HG03175 (cell line): ENCODE measurements at regions not wholly inside any gene's neighbourhood (a gene's known extent, or its start where the extent isn't known, plus 50 kb on each side); places are given as distances from the start of the nearest gene placed in this dataset.
"Not testable (repeated sequence)": the region's sequence is repeated elsewhere in the genome, so short reads cannot be mapped to it uniquely, and the experiment has no call there.

Source experiments
- ATAC-seq: cut with Tn5 transposase; IDR thresholded peaks from one replicate; pipeline ENCODE4 v1.9.1; 2021; ENCODE audit warnings: mild to moderate bottlenecking, moderate library complexity; ENCODE audit not compliant: unreplicated experiment

DNA sequence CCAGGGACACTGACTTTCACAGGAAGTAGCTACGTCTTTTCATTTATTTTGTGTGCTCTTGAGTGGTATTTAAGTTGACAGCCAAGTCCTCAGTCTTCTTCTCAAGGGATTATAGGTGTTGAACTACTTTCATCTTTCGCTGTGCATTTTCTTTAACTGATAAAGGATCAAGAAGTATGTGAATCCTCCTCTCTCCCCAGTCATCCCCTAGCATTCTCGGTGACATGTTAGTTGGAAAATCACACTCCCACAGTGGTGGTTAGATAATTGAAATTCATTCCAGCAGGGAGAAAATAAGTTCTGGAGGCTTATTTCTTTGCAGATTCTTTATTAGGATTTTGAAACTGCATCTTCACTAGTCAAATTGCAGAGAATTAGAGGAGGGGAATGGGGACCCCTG, 569.4 kb downstream of the MEI4 start:
- no peak for ATAC-seq

DNA sequence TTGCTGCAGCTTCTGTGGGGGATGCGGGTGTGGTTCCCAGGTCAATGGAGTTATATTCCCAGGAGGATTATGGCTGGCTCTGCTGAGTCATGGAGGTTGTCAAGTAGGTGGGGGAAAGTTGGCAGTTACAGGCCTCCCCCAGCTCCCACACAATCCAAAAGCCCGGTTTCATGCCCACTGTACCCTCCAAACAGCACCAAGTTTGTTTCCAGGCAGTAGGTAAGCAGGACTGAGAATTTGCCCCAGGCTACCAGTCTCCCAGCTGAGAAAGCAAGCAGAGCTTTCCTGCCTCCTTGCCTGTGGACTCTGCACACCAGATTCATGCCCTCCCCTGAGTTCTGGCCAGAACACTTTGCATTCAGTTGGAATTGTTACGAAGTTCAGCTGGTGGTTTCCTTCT, 578.2 kb downstream of the MEI4 start:
- no peak for ATAC-seq

DNA sequence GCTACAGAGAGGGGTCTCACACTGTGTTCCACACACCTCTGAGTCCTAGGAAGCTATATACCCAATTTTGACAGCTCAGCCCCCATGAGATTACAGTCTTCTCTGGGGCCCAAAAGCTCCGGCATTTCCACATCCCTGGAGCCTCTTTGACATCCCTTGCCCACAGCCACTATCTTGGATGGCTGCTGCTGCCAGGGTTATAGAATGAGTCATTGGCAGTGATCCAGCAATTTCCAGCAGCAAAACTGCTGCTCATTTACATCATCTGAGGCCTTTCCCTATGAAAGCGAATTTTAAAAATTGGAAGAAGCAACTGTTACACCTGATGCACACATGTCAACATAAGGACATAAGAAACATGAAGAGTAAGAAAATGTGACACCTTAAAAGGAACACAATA, 590.7 kb downstream of the MEI4 start:
- no peak for ATAC-seq

DNA sequence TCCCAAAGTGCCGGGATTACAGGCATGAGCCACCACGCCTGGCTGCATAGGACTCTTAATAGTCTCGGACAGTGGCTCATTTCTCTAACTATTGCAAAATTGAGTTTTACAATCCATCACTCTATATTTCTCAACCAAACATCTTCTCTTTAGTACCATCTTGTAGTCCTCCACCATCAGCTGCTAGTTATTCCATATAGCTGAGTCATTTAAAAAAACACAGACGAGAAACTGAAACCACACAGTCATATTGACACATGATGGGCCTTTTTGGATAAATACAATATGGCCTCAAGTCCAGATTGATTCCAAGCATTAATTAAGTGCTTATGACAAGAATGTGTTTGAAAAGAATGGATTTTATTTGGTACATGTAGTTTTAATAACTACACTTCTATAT, 599.1 kb downstream of the MEI4 start:
- no peak for ATAC-seq

DNA sequence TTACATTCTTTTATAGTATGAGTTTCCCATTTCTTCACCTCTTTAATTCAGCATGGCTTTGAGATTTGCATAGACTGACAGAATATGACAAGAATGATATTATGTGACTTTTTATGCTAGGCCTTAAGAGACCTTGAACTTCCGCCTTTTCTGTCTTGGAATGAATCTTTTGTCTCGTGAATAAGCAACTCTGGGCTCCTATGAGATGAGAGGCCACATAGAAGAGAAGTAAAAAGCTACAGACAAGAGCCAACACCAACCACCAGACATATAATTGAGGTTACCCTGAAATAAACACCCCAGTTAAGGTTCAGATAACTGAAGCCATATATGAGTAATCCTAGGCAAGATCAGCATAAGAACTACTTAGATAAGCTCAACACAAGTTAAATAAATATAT, 600.8 kb downstream of the MEI4 start:
- ATAC-seq, result no peak

DNA sequence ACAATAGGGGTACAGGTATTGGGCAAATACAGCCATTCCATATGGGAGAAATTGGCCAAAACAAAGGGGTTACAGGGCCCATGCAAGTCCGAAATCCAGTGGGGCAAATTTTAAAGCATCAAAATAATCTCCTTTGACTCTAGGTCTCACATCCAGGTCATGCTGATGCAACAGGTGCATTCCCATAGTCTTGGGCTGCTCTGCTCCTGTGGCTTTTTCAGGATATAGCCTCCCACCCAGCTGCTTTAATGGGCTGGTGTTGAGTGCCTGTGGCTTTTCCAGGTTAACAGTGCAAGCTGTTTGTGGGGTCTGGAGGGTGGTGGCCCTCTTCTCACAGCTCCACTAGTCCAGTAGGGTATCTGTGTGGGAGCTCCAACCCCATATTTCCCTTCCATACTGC, 607.1 kb downstream of the MEI4 start:
- ATAC-seq, result no peak

DNA sequence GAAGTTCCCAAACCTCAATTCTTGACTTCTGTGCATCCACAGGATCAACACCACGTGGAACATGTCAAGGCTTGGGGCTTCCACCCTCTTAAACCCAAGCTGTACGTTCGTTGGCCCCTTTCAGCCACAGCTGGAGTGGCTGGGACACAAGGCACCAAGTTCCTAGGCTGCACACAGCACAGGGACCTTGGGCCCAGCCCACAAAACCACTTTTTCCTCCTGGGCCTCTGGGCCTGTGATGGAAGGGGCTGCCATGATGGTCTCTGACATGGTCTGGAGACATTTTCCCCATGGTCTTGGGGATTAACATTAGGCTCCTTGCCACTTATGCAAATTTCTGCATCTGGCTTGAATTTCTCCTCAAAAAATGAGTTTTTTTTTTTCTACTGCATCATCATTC, 606.9 kb upstream of the IRAK1BP1 start:
- ATAC-seq, result not testable (repeated sequence)

DNA sequence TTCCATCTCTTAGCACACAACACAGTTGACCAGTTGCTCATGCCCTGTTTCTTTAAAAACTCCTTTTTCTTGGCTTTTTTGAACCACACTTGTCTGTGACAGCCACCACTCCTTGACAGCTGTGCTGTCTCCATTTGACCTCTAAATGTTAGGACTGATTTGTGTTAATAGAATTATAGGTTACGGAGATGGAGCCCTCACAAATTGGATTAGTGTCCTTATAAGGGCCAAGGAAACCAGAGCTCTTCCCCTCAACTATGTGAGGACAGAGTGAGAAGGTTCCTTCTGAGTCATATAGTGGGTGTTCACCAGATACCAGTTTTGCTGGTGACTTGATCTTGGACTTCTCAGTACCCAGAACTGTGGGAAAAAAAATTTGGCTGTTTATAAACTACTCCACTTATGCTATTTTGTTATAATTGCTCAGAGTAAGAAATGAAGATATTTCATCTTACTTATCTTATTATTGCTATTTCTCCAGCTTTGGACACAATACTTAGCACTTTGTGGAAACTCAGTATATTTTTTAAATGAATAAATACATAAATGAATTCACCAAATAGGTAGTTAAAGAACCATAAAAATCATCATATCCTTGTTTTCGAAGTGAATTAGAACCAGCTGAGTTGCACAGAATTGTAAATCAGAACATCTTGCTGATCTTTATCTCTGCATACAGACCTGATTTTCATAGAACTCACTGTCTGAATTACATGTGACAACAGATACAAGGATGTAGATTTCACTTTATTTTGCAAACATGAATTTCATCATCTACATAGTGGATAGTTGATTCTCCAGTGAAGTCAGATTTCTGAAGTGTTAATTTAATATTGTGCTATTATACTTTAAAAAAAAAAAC, 598.5 kb upstream of the IRAK1BP1 start:
- no peak for ATAC-seq

DNA sequence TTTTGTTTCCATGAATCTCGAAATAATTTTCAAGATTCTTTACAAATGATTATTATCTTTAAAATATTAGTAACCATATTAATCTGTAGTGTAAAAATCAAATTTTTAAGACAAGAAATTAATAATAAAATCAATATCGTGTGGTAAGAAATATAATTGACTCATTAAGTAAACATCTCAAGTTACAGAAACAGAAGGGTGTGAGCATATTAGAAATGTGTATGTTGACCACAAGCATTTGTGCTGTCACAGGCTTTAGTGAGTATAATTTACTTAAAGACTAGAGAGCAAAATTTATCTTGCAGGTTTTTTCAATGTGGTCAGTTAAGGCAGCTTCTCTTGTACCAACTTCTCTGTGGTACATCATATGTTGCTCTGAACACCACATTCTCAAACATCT, 566.5 kb upstream of the IRAK1BP1 start:
- no peak for ATAC-seq

DNA sequence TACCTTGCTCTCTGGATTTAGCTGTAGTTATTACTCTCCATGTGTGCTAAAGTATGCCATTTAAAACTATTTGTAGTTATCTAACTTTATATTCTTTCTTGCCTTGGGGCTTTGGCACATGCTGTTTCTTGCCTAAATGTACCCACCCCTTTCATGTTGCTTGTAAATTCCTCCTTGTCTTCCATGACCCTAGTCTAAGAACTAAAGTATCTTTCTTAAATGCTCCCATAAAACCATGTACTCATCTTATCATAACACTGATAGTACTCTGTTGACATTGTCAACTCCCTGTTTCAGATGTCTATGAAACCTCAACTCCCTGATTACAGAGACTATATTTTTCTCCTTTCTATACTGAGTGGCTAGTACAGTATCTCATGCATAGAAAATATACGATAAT, 564.9 kb upstream of the IRAK1BP1 start:
- ATAC-seq, result no peak

DNA sequence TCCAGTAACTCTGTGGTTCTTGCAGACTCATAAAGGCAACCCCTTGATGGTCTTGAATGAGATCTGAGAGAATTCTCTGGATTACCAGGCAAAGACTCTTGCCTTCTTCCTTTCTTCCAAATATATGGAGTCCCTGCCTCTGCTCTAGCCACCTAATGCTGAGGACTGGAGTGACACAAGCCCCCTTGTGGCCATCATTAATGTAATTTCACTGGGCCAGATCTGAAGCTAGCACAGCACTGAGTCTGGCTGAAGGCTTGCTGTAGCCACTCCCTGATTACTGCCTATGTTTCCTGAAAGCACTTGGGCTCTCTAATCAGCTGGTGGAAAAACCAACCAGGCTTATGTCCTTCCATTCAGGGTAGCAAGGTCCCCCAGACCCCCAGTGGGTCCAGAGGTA, 559.3 kb upstream of the IRAK1BP1 start:
- ATAC-seq, result no peak

DNA sequence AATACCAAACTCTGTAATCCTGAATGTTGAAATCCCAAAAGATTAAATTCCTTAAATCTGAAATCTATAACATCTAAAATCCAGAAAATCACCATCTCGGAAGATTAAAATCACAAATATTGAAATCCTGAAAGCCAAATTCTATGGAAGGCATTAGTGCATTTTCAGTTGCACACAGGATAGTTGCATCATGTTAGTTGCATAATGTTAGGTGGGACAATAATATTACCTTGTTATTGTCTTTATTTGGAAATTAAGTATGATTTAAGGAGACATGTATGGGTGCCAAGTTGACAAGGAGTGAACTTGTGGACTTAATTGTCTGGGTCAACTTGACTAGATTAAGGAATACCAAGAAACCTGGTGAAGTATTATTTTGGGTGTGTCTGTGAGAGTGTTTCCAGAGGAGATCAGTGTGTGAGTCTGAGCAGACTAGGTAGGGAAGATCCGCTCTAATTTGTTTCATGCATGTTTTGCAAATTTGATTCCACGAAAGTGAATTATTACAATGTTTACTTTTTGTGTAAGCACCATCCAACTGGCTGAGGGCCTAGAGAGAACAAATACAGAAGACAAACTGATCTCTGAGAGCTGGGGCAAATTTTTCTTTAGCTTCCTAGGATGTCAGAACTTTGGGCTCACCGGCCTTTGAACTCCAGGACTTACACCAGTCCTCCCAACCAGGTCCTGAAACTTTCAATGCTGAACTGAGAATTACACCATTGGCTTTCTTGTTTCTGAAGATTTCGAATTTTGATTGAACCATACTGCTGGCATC, 545.1 kb upstream of the IRAK1BP1 start:
- ATAC-seq, result no peak

DNA sequence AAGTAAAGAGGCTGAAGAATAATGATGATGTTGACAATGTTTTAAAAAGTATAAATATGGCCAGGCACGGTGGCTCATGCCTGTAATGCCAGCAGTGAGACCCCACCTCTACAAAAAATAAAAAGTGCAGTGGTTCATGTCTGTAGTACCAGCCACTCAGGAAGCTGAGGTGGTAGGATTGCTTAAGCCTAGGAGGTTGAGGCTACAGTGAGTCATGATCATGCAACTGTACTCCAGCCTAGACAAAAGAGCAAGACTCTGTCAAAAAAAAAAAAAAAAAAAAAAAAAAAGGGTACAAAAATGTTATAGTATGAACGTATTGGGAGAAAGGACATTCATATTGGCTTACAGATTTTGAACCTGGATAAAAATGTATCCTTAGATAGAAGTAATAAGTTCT, 543.1 kb upstream of the IRAK1BP1 start:
- no peak for ATAC-seq

DNA sequence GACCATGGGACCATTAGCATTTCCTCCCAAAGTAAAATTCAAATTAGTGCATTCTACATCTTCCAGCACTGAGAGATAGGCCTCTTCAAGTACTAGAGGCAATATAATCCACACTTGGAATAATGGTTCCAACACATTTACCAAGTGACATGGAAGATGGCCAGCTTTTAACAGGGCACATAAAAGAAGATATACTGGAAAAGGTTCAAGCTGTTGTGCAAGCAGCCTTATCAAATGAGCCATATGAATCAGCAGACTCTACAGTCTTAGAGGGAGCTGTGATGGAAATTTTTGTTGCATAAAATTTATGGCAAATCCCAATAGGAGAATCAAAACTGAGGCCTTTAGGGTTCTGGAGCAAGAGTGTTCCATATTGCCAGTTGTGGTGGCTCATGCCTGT, 526.6 kb upstream of the IRAK1BP1 start:
- no peak for ATAC-seq

DNA sequence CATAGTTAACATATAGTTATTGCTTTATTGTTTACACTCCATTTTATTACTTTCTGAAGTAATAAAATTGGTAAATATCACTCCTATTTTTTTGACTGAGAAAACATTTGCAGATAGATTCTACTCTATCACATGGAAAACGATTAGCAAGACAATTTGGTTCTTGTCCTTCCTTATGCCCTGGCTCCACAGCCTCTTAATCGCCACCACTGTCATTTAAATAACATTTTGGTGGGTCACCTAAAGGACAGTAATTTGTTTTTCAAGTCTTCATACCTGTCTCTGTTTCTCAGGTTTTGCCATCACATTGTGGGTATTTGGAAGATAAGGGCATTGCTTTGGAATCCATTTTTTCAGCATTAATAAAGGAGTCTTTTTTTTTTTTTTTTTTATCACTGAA, 521.5 kb upstream of the IRAK1BP1 start:
- no peak for ATAC-seq

DNA sequence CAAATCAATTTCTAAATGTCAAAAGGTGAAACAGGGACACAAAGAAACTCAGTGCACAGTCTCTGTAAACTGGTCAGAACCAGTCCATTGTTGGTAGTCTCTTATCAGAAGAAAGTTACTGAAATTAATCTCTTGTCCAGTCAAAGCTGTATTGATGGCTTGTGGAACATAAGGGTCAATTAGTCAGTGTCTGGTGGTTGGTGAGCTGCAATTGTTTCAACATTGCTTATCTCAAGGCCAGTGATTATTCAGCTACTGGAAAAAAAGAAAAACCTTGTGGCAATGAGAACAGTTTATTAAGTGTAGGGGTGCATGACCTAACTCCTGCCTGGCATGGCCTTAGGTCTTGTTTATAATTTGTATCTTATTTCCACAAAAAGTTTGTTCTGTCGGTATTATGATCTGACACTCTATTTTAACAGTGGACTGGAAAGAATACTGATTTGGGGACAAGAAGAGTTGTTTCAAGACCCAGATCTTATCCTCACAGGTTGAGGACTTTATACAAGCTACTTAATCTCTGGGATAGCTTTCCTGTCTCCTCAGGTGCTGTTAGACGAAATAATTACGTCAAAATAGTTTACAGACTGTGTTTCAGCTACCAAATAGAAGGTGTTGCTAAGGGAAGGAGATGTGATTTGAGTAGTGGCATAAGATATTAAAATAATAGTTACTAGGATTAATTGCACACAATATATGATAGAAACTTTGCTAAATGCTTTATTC, 520.0 kb upstream of the IRAK1BP1 start:
- no peak for ATAC-seq

DNA sequence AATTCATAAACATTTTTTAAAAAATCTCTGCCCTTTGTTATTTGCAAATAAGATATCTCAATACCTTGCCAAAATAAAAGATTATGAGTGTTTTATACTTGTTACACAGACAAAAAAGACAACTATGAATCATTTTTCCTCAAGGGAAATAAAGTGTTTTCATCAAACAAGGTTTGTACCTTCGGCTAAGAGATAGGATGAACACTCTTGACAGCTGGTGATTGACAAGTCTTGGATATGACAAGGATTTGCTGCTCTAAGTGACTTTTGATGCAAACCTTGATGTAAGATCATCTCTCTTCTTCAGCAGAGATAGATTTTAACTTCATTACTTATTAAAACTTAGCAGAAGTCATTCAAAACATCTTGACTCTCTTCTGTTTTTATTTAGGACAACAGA, 514.3 kb upstream of the IRAK1BP1 start:
- ATAC-seq, result no peak

DNA sequence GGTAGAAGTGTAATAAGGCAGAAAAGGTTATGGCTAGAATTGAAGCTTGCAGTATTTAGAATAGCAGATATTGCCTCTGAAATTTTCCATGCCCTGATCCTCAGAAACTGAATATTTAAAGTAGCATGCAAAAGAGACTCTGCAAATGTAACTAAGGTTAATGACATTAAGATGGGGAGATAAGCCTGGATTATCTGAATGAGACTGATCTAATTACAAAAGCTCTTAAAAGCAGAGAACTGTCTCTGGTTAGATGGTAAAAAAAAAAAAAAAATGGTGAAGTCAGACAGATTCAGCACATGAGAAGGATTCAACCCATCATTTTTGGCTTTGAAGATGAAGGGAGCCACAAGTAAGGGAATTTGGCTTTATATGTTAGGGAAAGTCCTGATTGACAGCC, 503.7 kb upstream of the IRAK1BP1 start:
- no peak for ATAC-seq

DNA sequence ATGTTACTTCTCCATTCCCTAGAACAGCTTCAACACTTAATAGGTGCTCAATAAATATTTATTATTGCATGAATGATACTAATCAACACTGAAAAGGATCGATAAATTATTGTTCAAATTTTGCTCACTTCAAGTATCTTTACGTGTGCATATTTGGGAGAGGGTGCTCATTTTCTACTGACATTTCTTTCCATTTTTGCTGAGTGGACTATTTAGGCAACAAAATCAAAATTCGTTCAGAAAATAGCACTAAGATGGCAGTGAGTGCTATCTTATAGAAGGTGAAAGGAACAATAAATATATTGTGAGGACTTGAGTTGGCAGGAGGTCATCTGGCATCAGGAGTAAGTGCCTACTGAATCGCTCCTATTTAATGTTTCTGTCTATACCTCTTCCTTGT, 501.9 kb upstream of the IRAK1BP1 start:
- ATAC-seq, result no peak

DNA sequence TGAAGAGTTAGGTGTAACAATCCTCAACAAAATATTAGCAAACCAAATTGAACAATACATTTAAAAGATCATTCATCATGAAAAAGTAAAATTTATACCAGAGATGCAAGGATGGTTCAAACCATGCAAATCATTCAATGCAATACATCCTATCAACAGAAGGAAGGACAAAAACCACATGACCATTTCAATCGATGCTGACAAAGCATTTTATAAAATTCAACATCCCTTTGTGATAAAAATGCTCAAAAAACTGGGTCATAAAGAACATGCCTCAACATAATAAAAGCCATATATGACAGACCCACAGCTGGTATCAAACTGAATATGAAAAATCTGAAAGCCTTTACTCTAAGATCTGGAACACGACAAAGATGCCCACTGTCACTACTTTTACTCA, 490.3 kb upstream of the IRAK1BP1 start:
- no peak for ATAC-seq

DNA sequence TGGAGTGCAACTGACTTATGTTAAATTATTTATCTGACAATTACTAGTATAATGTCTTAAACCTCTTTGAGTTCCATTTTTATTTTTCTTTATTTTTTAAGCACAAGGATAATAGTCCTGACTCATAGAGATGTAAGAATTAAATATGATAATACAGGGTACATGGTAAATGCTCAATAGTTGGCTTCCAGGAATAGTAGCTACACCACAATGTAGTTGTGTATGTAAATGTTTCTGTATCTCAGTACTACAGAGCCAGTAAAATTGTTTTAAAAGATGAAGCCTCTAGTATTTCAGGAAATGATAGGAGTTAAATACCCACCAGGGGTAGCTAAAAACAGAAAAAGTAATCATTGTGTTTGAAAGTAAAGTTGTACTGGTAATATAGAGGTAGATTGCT, 487.4 kb upstream of the IRAK1BP1 start:
- no peak for ATAC-seq

DNA sequence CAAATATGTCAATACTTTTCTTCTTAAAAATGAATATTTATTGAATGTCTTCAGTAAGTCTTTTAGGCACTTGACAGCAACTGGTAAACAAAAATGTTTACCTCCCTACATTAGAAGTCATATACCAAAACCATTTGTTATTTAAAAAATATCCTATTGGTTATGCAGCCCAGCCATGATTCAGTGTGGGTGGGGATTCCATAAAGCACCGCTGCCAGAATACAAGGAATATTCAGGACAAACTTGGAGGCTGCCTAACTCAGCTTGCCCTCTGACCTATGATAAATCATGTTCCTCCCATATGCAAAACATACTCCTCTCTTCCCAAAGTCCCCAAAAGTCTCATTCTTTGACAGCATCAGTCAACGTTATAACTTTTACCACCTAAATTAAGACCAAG, 486.8 kb upstream of the IRAK1BP1 start:
- ATAC-seq, result no peak
